ENCODE measurements at regions not wholly inside any gene's neighbourhood (a gene's known extent, or its start where the extent isn't known, plus 50 kb on each side); places are given as distances from the start of the nearest gene placed in this dataset.

DNA sequence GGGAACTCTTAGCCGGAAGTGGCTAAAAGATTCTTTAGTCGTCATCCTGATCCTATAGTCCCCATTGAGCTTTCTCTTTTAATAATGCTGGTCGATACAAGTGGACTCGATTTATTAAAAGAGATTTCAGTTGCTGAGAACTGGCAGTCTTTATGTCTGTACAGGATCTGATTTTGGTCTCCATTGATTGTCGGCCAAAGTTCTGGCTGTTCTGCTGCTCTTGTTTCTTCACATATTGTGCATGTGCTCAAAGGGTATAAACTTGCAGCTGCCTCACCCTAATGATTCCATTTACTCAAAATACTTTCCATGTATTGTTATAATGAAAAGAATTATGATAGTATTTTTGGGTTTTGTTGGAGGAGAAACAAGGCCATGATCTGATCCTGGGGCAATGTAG, 100.7 kb upstream of the CTTNBP2 start:
- TF ChIP-seq CTCF (conservative IDR thresholded peaks at IDR 0.05): no peak
- no peak for TF ChIP-seq EZH2 (IDR thresholded peaks at IDR 0.05; ENCODE audit: low read depth)
